ENCODE measurements at regions not wholly inside any gene's neighbourhood (a gene's known extent, or its start where the extent isn't known, plus 50 kb on each side); places are given as distances from the start of the nearest gene placed in this dataset.

GRCh38 chr21:39022035-39022434 lies 161.2 kb downstream of the PSMG1 start:
- intact Hi-C loops (cut with micrococcal nuclease), result no loop called here
- Mint-ChIP-seq H3K4me1 (peaks cover 6 to 9% of the 10 kb centered on the region in 2 donors), H3K27ac (no peak overlapping the region), H3K9me3 (no peaks in the 10 kb centered on the region), H3K27me3 (ENCODE audit: low read depth in 2 of 2) (peaks cover 0 to 6% of the 10 kb centered on the region in 2 donors), H3K4me3 (no peak overlapping the region), H3K36me3 (no peaks in the 10 kb centered on the region)
- Histone ChIP-seq H3K27me3 (ENCODE audit: control insufficient read depth, insufficient read depth, low read length) (no peaks in the 10 kb centered on the region), H3K4me1 (ENCODE audit: control insufficient read depth, insufficient read depth, low read length) (peaks cover 11% of the 10 kb centered on the region), H3K4me3 (ENCODE audit: low read length) (no peak overlapping the region), H3K36me3 (ENCODE audit: control insufficient read depth, insufficient read depth, low read length) (no peaks in the 10 kb centered on the region), H3K27ac (ENCODE audit: low read length) (no peak overlapping the region), H3K9me3 (ENCODE audit: control insufficient read depth, insufficient read depth, low read length) (peaks cover 6% of the 10 kb centered on the region)
- no peak for DNase-seq
- WGBS (ENCODE audit: insufficient coverage), result 88% methylated on average over 14 of the region's 14 CpGs
- no peak for ATAC-seq
- TF ChIP-seq CTCF (IDR thresholded peaks at IDR 0.05), result no peak

- no peak overlapping the region for H3K27ac ChIP-seq (ENCODE audit: low read length)
- no peak overlapping the region for H3K4me3 Mint-ChIP-seq
- no peak for TF ChIP-seq CTCF (IDR thresholded peaks at IDR 0.05)
- WGBS (ENCODE audit: insufficient coverage), result 84% methylated on average over 7 of the region's 7 CpGs
- no peaks in the 10 kb centered on the region for H3K36me3 Mint-ChIP-seq
- no peaks in the 10 kb centered on the region for H3K9me3 Mint-ChIP-seq
- ATAC-seq, result no peak
- H3K27me3 ChIP-seq (ENCODE audit: control insufficient read depth, insufficient read depth, low read length), result no peaks in the 10 kb centered on the region
- H3K36me3 ChIP-seq (ENCODE audit: control insufficient read depth, insufficient read depth, low read length), result no peaks in the 10 kb centered on the region
- intact Hi-C loops (cut with micrococcal nuclease), result no loop called here
- peaks cover 6% of the 10 kb centered on the region for H3K9me3 ChIP-seq (ENCODE audit: control insufficient read depth, insufficient read depth, low read length)
- no peak overlapping the region for H3K4me3 ChIP-seq (ENCODE audit: low read length)
- peaks cover 0 to 6% of the 10 kb centered on the region in 2 donors for H3K27me3 Mint-ChIP-seq (ENCODE audit: low read depth in 2 of 2)
- peaks cover 11% of the 10 kb centered on the region for H3K4me1 ChIP-seq (ENCODE audit: control insufficient read depth, insufficient read depth, low read length)
- DNase-seq, result no peak
- peaks cover 6 to 13% of the 10 kb centered on the region in 2 donors for H3K4me1 Mint-ChIP-seq
- H3K27ac Mint-ChIP-seq, result no peak overlapping the region
These were observed 161.8 kb downstream of the PSMG1 start for GRCh38 chr21:39021478-39021832.

- Histone ChIP-seq H3K36me3 (ENCODE audit: control insufficient read depth, insufficient read depth, low read length) (no peaks in the 10 kb centered on the region), H3K4me1 (ENCODE audit: control insufficient read depth, insufficient read depth, low read length) (peaks cover 12% of the 10 kb centered on the region), H3K4me3 (ENCODE audit: low read length) (no peak overlapping the region), H3K27ac (ENCODE audit: low read length) (no peak overlapping the region), H3K9me3 (ENCODE audit: control insufficient read depth, insufficient read depth, low read length) (peaks cover 6% of the 10 kb centered on the region), H3K27me3 (ENCODE audit: control insufficient read depth, insufficient read depth, low read length) (no peaks in the 10 kb centered on the region)
- Mint-ChIP-seq H3K27ac (no peak overlapping the region), H3K4me3 (no peak overlapping the region), H3K27me3 (ENCODE audit: low read depth in 2 of 2) (peaks cover 0 to 2% of the 10 kb centered on the region in 2 donors), H3K9me3 (no peaks in the 10 kb centered on the region), H3K36me3 (no peaks in the 10 kb centered on the region), H3K4me1 (peaks cover 6 to 13% of the 10 kb centered on the region in 2 donors)
- intact Hi-C loops (cut with micrococcal nuclease), result no loop called here
- 49% methylated on average over 17 of the region's 17 CpGs for WGBS (ENCODE audit: insufficient coverage)
- ATAC-seq (no peak), DNase-seq (no peak)
- TF ChIP-seq CTCF (IDR thresholded peaks at IDR 0.05), result no peak
These were observed 162.3 kb downstream of the PSMG1 start for GRCh38 chr21:39020751-39021477.

GRCh38 chr21:39018730-39019129 lies 164.5 kb downstream of the PSMG1 start:
- peaks cover 13% of the 10 kb centered on the region for H3K4me1 ChIP-seq (ENCODE audit: control insufficient read depth, insufficient read depth, low read length)
- peaks cover 6 to 13% of the 10 kb centered on the region in 2 donors for H3K4me1 Mint-ChIP-seq
- no peak for TF ChIP-seq CTCF (IDR thresholded peaks at IDR 0.05)

More at GRCh38 chr21:39018730-39019129, 164.5 kb downstream of the PSMG1 start:
- no peak overlapping the region for H3K4me3 ChIP-seq (ENCODE audit: low read length)
- H3K27ac ChIP-seq (ENCODE audit: low read length), result no peak overlapping the region
- intact Hi-C loops (cut with micrococcal nuclease), result no loop called here
- ATAC-seq (no peak), DNase-seq (no peak)
- no peaks in the 10 kb centered on the region for H3K36me3 ChIP-seq (ENCODE audit: control insufficient read depth, insufficient read depth, low read length)
- no peak overlapping the region for H3K27ac Mint-ChIP-seq
- H3K27me3 ChIP-seq (ENCODE audit: control insufficient read depth, insufficient read depth, low read length), result no peaks in the 10 kb centered on the region
- H3K27me3 Mint-ChIP-seq (ENCODE audit: low read depth in 2 of 2), result no peaks in the 10 kb centered on the region
- H3K9me3 Mint-ChIP-seq, result no peaks in the 10 kb centered on the region
- WGBS (ENCODE audit: insufficient coverage), result 91% methylated on average over 4 of the region's 4 CpGs
- no peaks in the 10 kb centered on the region for H3K9me3 ChIP-seq (ENCODE audit: control insufficient read depth, insufficient read depth, low read length)
- no peak overlapping the region for H3K4me3 Mint-ChIP-seq
- no peaks in the 10 kb centered on the region for H3K36me3 Mint-ChIP-seq
